GM19372 (cell line): ENCODE measurements at regions not wholly inside any gene's neighbourhood (a gene's known extent, or its start where the extent isn't known, plus 50 kb on each side); places are given as distances from the start of the nearest gene placed in this dataset.

Source experiments
- ATAC-seq: cut with Tn5 transposase; IDR thresholded peaks from one replicate; pipeline ENCODE4 v1.9.1; 2021; ENCODE audit warnings: mild to moderate bottlenecking, low read depth, moderate library complexity; ENCODE audit not compliant: unreplicated experiment

DNA sequence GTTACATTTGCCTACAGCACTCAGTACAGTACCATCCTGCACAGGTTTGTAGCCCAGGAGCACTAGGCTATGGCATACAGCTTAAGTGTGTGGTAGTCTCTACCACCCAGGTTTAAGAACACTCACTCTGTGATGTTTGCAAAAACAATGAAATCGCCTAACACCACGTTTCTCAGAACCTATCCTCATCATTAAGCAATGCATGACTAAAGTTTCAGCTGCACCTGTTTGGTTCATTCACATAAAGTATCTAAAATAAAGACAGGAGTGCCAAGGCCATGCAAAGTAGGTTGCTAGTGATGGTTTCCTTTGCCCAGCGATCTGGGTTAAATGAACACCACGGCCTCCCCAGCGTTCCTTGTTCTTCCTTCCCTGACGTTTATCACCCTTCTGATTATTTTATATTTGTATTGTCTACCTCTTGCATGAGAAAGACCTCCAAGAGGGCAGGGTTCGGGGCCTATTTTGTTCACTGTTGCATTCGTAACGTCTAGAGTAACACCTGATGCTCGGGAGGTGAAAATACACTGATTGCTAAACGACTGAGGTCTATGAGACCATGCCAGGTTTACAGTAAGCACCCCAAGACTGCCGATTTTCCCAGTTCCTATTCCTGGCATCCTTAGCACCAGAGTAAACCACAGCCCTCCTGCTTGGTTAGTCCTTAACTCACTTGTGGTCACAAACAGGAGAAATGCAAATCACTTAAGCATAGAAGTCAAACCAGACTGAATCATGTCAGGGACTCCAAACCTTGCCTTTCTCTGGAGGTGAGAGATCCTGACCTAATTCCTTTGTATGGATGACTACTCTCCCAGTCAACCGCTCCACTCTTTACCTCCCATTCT, 204.1 kb upstream of the NFE2L3 start:
- ATAC-seq: no peak

- ATAC-seq: no peak
Measured at GRCh38 chr7:25949736-25950487, 202.1 kb upstream of the NFE2L3 start.

DNA sequence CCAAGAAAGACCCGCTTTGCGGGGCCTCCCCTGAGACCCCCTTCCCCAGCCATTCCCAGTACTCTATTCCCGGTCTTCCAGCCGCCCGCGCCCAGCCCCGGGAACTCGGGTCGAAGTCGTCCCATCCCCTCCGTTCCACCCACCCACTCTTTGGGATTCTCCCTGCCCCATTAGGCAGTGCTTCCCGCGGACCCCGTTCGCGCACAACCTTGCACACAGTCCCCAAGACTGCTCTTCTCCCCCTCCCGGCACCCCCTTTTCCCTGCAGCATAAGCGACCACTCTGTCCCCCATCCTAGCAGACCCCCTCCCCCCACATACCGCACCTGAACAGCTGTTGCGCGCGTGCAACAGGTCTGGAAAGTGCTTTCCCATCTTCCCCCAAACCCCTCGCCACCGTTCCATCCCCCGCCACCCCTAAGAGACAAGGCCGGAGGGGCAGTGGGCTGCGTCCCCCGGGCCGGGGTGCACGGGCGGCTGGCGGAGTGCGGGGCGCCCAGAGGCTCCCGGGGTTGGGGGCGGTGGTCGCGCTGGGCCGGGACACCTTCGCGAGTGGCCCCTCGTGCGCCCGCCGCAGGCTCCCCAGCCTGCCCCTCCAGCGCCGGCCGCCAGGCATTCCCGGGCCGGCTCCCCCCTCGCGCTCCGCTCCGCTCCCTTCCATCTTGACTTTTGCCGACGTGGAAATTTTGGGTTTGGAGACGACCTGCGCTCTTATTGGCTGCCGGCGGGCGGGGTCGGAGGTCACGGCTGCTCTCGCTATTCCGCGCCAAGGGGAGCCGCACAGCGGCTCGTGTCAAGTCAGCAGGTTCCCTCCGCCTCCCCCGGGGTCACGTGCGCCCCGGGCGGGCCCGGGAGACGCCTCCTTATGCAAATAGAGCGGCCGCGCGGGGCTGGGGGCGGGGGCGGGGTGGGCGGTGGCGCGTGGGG, 201.2 kb upstream of the NFE2L3 start:
- peak; percentile 88 for ATAC-seq

- peak; percentile 51 for ATAC-seq
Measured at GRCh38 chr7:25951414-25952260, 200.4 kb upstream of the NFE2L3 start.

DNA sequence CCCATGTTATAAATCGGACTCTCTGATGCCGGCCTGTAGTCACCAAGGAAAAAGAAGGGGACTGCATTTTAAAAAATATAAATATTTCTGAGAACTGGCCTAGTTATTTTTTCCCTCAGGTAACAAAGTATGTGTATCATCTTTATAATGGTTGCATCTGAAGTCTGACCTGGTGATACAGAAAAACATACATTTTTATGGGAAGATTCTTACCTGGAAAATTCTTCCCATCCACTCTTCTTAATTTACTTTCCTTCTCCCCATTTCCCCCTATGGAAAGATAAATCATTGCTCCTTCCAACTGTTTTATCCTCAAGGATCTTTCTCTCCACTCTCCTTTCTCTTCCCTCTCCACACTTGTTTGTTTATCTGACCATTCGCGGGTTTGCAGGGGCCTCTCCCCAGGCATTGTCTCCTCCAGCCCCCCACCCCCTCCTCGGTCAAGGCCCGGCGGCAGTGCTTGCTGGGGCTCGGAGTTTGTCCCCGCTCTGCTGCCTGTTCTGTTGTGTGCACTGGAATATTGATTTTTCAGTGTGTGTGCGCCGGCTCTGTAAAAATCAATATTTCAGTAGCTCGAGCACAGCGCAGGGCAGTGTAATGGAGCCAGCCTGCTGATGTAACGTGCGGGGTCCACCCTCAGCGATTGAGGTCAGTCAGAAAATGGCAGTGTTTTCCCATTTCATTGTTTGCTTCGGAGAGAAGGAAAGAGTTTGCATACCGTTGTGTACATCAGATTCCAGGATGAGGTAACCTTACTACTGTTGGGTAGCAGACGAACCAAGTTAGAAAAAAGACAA, 199.5 kb upstream of the NFE2L3 start:
- ATAC-seq: no peak

DNA sequence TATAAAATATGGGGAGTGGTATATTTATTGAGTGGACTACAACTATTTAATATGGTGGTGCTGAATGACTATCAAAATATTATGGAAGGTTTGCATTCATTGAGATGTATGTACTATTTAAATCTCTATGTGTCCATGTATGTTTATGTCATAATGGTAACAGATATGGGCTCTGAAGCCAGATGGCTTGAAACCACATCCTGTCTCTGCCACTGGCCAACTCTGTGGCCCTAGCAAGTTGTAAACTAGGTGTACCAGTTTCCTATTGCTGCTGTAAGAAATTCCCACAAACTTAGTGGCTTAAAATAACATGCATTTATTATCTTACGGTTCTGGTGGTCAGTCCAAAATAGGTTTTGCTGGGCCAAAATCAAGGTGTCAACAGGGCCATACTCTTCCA, 198.1 kb upstream of the NFE2L3 start:
- no peak for ATAC-seq

DNA sequence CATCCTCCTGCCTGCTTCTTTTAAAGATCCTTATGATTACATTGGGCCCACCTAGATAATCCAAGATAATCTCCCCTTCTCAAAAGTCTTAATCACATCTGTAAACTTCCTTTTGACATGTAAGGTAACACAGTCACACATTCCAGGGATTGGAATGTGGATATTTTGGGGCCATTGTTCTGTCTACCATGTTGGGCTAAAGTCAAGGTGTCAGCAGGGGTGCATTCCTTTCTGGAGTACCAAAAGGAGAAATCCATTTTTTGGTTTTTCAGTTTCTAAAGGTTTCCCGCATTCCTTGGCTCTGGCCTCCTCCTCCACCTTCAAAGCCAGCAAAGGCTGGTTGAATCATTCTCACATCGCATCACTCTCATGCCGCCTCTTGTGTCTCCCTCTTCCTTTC, 197.6 kb upstream of the NFE2L3 start:
- ATAC-seq: no peak

GRCh38 chr7:25959168-25959734, 192.7 kb upstream of the NFE2L3 start:
- no peak for ATAC-seq

- ATAC-seq: no peak
Measured at GRCh38 chr7:25963733-25964132, 188.3 kb upstream of the NFE2L3 start.

DNA sequence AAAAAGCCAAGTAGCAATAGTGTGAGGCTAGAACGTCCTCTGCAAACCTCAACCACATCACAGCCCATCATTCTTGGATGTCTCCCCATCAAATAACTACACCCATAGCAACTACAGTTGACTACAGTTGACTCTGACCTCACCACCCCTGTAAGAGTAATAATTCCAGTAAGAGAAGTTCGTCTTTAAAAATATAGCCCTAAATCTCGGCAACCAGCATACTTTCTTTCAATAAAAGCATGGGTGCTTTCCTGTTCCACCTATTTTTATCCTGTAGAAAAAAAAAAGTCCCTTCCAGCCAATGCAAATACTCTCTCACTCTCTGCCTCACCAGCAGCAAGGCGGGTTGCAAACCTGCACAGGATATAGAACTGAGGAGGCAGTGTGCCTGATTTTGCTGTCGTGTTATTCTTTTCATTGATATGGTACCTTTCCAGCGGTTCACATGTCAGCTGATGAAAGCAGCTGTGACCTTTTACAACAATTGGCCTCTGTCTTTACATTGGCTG, 187.5 kb upstream of the NFE2L3 start:
- no peak for ATAC-seq

- no peak for ATAC-seq
Measured at GRCh38 chr7:25965405-25966123, 186.4 kb upstream of the NFE2L3 start.

DNA sequence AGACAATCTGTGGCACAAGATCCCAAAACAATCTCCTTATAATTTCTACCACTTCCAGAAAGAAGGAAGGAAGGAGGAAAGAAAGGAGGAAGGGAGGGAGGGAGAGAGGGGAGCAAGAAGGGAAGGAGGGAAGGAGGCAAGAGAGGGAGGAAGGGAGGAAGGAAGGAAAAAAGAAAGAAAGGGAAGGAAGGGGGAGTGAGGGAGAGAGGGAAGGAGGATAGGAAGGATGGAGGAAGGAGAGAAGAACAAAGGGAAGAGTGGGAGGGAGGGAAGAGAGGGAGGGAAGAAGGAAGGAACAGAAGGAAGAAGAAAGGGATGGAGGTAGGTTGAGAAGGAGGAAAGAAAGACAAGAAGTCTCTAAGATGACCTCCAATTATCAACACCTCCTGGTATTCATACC, 185.5 kb upstream of the NFE2L3 start:
- no peak for ATAC-seq

DNA sequence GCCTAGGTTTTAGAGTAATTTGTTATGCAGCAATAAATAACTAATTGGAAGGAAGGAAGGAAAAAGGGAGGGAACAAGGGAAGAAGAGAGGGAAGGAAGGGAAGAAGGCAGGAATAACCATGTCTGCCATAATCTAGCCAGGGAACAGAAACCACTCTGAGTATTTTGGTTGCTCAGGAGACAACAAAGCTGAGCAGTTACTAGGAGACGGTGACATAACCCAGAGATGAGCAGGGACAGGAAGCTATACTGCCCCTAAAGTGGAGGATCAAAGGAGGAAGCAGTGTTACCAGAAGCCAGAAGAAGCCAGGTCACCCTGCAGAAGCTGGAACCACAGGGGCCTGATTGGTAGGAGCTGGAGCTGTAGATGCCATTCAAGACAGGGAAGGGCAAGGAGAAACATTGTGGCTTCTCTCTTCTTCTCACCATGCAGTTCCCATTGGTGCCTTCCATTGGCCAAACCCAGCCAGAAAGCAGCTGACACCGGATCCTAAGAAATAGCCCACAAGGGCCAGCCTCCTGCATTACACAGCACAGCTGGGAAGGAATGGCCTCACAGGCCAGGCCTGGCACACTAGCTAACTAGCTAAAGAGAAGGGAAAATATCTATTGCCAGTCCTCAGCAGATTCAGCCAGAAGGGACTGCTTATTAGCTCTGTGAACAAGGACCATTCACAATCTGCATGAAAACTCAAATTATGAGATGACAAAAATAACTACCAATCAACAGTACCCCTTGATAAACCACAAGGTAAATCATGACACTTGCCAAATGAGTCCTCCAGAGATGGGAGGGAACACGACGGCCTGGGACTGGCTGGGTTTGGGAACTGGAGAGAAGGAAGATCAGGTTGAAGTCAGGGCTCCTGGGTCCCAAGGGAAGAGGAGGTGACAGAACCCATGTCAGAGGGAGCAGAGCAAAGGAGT, 184.5 kb upstream of the NFE2L3 start:
- peak; percentile 23 for ATAC-seq

- ATAC-seq: peak; percentile 55
Measured at GRCh38 chr7:25968205-25968993, 183.6 kb upstream of the NFE2L3 start.

DNA sequence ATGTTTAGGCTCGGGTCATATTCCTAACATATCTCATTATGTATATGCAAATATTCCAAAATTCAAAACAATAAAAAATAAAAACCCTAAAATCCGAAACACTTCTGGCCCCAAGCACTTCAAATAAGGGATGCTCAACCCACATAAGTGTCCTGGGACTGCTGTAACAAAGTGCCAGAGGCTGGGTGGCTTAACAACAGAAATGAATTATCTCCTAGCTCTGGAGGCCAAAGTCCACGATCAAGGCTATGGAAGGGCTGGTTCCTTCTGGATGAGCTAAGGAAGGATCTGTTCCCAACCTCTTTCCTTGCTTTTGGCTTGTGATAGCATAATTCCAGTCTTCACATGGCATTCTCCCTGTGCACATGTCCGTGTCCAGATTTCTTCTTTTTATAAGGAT, 181.6 kb upstream of the NFE2L3 start:
- no peak for ATAC-seq

GRCh38 chr7:25970911-25971310, 181.1 kb upstream of the NFE2L3 start:
- ATAC-seq: no peak
